ENCODE measurements at regions not wholly inside any gene's neighbourhood (a gene's known extent, or its start where the extent isn't known, plus 50 kb on each side); places are given as distances from the start of the nearest gene placed in this dataset.

DNA sequence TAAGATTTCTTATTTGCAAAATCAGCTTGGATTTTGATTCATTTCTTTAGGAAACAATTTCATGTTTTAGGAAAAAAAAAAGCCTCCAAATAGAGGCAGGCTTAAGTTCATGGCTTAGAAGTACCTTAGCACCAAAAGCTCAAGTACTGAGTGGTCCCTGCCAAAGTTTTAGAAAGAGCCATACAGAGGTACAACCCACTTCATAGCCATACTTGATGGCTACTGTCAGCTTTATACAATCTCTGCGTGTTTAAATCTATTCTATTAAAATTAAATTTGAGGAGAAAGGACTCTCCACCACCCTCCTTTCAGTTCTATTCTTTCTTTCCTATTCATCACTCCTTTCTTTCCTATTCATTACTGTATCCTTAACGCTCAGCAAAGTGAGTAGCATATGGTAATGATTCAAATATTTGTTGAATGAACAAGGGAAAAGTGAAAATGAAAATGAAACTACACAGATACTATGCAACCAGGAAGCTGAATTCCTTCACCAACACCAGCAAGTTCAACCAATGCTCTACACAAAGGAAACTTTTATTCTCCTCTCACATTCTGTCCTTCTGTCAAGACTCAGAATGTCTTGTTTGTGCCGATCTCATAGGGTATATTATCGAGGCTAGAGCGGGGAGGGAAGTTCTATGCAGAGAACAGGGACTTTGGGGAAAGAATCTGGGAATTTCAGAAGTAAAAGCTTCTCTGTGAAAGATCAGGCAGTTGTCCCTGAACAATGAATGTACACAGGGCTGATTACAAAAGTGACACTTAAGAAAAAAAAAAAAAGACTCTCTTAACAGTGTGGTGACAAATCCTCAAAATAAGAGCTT lies 138.6 kb upstream of the SPEF2 start:
- TF ChIP-seq, protein P1, sequence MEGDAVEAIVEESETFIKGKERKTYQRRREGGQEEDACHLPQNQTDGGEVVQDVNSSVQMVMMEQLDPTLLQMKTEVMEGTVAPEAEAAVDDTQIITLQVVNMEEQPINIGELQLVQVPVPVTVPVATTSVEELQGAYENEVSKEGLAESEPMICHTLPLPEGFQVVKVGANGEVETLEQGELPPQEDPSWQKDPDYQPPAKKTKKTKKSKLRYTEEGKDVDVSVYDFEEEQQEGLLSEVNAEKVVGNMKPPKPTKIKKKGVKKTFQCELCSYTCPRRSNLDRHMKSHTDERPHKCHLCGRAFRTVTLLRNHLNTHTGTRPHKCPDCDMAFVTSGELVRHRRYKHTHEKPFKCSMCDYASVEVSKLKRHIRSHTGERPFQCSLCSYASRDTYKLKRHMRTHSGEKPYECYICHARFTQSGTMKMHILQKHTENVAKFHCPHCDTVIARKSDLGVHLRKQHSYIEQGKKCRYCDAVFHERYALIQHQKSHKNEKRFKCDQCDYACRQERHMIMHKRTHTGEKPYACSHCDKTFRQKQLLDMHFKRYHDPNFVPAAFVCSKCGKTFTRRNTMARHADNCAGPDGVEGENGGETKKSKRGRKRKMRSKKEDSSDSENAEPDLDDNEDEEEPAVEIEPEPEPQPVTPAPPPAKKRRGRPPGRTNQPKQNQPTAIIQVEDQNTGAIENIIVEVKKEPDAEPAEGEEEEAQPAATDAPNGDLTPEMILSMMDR (IDR thresholded peaks at IDR 0.05): no peak
- no peak for TF ChIP-seq POLR2A (IDR thresholded peaks at IDR 0.05)

Measured in tibial nerve (tissue), 3 donors.